IPS-20b (cell line): ENCODE measurements at regions not wholly inside any gene's neighbourhood (a gene's known extent, or its start where the extent isn't known, plus 50 kb on each side); places are given as distances from the start of the nearest gene placed in this dataset.

Source experiments
- H3K27ac ChIP-seq: one replicate; pipeline ENCODE4 v1.5.1; 2013; ENCODE audit warnings: low read length
- H3K27me3 ChIP-seq: 2 replicates; pipeline ENCODE4 v1.6.1; 2013; ENCODE audit warnings: mild to moderate bottlenecking, low read length, inconsistent platforms; ENCODE audit not compliant: insufficient read depth
- H3K36me3 ChIP-seq: 2 replicates; pipeline ENCODE4 v1.6.1; 2013; ENCODE audit warnings: low read depth, mild to moderate bottlenecking, inconsistent platforms, low read length, moderate library complexity; ENCODE audit not compliant: insufficient read depth
- H3K4me1 ChIP-seq: 2 replicates; pipeline ENCODE4 v1.6.1; 2013; ENCODE audit warnings: mild to moderate bottlenecking, control low read depth, inconsistent platforms, low read length, moderate library complexity; ENCODE audit not compliant: insufficient read depth
- H3K4me3 ChIP-seq: 2 replicates; pipeline ENCODE4 v1.5.1; 2013; ENCODE audit warnings: mild to moderate bottlenecking, low read length, inconsistent platforms
- H3K9ac ChIP-seq: 2 replicates; pipeline ENCODE4 v1.6.1; 2013; ENCODE audit warnings: low read depth, mild to moderate bottlenecking, inconsistent platforms, low read length, moderate library complexity
- H3K9me3 ChIP-seq: 2 replicates; pipeline ENCODE4 v1.6.1; 2013; ENCODE audit warnings: mild to moderate bottlenecking, low read depth, low read length, inconsistent platforms; ENCODE audit not compliant: insufficient read depth

DNA sequence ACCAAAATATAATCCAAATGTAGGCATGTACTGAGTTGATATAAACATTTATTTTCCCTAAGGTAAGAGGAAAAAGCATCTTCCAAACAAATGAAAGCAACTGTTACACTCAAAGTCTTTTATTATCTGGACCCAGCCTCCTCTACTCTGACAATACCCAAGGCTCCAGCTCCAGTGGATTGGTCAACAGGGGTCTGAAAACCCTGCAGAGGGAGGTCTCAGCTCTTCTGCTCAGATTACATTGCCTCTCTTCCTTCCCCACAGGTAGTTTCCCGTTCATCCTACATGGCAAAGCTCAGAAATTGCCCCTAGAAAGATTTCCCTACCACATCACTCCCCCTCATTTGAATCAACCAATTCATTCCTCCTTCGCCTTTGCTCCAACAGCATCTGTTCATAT lies 457.0 kb downstream of the METTL4 start:
- no peak overlapping the region for H3K4me3 ChIP-seq
- peaks cover 10% of the 10 kb centered on the region; the same call in 1 of the 2 replicates for H3K4me1 ChIP-seq
- H3K27ac ChIP-seq, result no peak overlapping the region
- H3K36me3 ChIP-seq, result no peaks in the 10 kb centered on the region
- H3K9me3 ChIP-seq, result no peaks in the 10 kb centered on the region
- no peak overlapping the region for H3K9ac ChIP-seq
- no peaks in the 10 kb centered on the region for H3K27me3 ChIP-seq

DNA sequence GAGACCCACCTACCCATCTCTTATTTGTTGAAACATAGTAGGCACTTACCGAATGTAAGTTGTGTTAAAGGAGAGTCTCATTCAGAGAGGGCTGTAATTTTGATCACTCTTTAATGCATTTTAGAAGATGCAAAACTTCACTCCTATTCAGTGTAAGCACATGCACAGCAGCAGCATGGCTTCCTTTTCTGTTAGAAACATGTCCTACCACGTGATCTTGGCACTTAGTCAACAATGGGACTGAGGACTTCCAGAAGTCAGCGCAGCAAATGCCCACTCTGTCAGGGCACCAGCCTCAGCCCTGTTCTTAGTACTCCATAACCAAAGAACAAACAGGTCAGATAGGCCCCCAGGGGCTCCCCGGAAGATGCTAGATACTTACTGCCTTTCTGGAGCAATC lies 456.5 kb downstream of the METTL4 start:
- Histone ChIP-seq H3K27me3 (no peaks in the 10 kb centered on the region), H3K27ac (no peak overlapping the region), H3K9ac (no peak overlapping the region), H3K9me3 (no peaks in the 10 kb centered on the region), H3K36me3 (no peaks in the 10 kb centered on the region), H3K4me3 (no peak overlapping the region), H3K4me1 (peaks cover 10% of the 10 kb centered on the region; the same call in 1 of the 2 replicates)

DNA sequence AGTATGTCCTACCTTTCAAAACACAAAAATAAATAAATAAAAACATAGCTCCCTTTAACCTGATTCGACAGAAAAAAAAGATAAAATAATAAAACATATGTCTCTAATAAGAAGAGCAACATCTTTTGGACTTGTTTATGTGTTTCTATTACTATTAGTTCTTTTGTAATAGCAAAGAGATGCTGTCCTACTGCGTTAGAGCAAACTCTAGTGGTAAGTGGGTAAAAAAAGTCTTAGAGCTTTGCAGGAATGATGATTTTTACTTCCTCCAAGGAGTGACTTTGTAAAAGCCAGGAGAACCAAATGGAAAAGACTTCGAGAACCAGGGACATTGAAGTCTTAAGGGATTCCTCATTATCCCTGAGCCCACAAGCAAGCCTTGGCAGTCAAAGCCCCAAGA lies 450.1 kb downstream of the METTL4 start:
- Histone ChIP-seq H3K27me3 (no peaks in the 10 kb centered on the region), H3K9ac (no peak overlapping the region), H3K4me1 (no peaks in the 10 kb centered on the region), H3K36me3 (no peaks in the 10 kb centered on the region), H3K9me3 (no peaks in the 10 kb centered on the region), H3K27ac (no peak overlapping the region), H3K4me3 (no peak overlapping the region)

DNA sequence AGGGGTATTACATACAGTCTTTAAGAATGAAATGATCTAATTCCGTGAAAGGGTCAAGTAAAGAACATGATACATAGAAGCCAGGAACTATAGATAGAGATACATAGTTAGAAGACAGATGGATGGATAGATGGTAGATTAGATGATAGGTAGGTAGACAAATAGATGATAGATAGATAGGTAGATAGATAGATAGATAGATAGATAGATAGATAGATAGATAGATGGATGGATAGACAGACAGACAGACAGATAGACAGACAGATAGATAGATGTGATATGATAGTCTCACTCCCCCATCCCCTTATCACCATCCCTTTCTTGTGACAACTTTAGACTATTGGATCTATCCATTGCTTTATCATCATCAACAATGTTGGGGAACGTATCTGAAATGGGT lies 448.2 kb downstream of the METTL4 start:
- H3K27ac ChIP-seq, result no peak overlapping the region

DNA sequence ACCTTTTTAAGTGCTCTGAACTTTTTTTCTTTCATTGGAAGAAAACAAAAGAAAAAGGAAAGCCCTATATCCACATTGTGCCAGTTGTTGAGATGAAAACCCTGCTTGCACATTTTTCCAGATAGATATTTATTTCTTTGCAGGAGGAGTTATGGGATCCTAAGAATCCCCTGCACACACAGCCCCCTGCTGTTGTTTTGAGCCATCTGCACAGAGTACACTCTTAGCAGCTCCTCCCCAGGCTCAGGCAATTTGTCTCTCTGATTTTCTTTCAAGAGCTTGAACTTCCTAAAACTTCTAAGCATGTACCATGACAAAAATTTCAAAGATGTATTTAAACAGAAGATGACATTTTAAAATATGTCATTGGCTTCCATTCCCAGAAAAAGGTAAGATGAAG lies 436.9 kb downstream of the METTL4 start:
- Histone ChIP-seq H3K9me3 (no peaks in the 10 kb centered on the region), H3K4me1 (no peaks in the 10 kb centered on the region), H3K36me3 (no peaks in the 10 kb centered on the region), H3K27ac (no peak overlapping the region), H3K4me3 (no peak overlapping the region), H3K9ac (no peak overlapping the region), H3K27me3 (no peaks in the 10 kb centered on the region)

More for the DNA sequence above, 448.2 kb downstream of the METTL4 start:
- Histone ChIP-seq H3K4me3 (no peak overlapping the region), H3K9me3 (no peaks in the 10 kb centered on the region), H3K36me3 (no peaks in the 10 kb centered on the region), H3K4me1 (no peaks in the 10 kb centered on the region), H3K9ac (no peak overlapping the region), H3K27me3 (no peaks in the 10 kb centered on the region)

DNA sequence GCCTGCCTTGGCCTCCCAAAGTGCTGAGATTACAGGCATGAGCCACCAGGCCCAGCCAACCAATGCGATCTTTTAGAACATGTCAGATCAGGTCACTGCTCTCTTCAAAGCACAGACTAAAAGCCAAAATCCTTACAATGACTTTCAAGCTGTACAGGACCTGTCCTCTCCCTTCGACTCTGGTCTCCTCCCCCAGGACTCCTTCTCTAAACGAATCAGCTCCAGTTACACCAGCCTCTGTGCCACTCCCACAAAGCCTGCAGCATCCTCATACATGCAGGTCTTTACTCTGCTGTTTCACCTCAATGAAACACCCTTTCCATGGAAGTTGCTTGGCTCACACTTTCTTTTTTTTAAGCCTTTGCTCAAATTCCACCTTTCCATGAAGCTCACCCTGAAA lies 436.0 kb downstream of the METTL4 start:
- no peak overlapping the region for H3K9ac ChIP-seq
- no peaks in the 10 kb centered on the region for H3K36me3 ChIP-seq
- H3K4me1 ChIP-seq, result no peaks in the 10 kb centered on the region
- H3K27ac ChIP-seq, result no peak overlapping the region
- no peaks in the 10 kb centered on the region for H3K27me3 ChIP-seq
- H3K9me3 ChIP-seq, result no peaks in the 10 kb centered on the region
- H3K4me3 ChIP-seq, result no peak overlapping the region

DNA sequence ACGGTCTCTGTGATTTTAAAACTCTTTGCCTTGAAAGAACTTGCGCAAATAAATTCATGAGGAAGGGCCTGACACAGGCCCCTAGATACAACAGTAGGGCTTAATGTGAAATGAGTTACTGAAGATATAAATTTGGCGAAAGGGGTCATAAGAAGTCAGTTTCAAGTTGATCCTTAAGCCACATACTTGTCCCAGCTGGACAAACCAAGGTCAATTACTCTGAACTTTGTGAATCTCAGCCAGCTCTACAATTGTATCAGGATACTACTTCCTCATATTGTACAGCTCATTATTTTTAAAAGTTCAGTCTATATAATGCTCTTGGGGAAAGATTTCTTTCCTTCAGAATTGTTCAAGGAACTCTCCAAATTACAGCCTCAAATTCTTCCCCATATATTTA lies 432.8 kb downstream of the METTL4 start:
- Histone ChIP-seq H3K9me3 (no peaks in the 10 kb centered on the region), H3K27ac (no peak overlapping the region)

DNA sequence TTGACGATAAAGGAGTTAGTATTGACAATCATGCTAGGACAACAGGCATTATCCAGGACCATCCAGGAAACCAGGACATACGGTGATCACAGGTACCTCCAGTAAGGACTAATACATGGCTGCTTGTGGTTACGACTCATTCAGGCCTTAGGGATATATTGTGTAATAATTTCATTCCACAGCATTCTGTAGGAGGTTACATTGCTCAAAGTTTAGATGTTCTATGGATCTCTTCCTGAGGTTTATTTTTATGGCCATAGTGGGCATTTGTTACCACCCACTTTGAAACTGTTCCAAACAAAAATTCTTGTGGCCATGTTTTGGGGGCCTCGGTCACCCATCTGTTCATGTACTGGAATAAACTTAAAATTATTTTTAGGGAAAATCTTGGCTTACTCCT lies 431.6 kb downstream of the METTL4 start:
- H3K27me3 ChIP-seq, result no peaks in the 10 kb centered on the region
- no peaks in the 10 kb centered on the region for H3K4me1 ChIP-seq
- no peaks in the 10 kb centered on the region for H3K36me3 ChIP-seq
- no peak overlapping the region for H3K9ac ChIP-seq
- no peaks in the 10 kb centered on the region for H3K9me3 ChIP-seq
- no peak overlapping the region for H3K27ac ChIP-seq
- no peak overlapping the region for H3K4me3 ChIP-seq

More for the DNA sequence above, 432.8 kb downstream of the METTL4 start:
- Histone ChIP-seq H3K4me3 (no peak overlapping the region), H3K36me3 (no peaks in the 10 kb centered on the region), H3K27me3 (no peaks in the 10 kb centered on the region), H3K4me1 (no peaks in the 10 kb centered on the region), H3K9ac (no peak overlapping the region)

DNA sequence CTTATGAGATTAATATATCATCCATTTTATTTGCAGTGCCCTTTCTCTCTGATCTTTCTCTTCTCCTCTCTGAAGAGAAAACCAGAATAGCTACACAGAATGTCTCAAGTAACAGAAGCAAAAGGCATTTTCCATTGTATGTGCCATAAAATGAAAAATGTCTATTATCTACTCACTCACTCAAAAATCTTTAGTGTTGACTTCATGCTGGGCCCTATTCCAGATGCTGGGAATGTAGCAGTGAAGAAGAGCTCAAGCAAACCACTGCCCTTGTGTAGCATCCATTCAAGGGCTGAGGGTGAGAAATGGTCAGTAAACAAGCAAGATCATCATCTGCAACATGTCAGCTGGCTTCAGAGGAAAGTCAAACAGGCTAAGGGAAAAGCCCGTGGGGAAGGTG lies 427.7 kb downstream of the METTL4 start:
- Histone ChIP-seq H3K9me3 (no peaks in the 10 kb centered on the region), H3K4me3 (no peak overlapping the region), H3K27ac (no peak overlapping the region), H3K27me3 (no peaks in the 10 kb centered on the region), H3K4me1 (no peaks in the 10 kb centered on the region), H3K36me3 (no peaks in the 10 kb centered on the region), H3K9ac (no peak overlapping the region)

DNA sequence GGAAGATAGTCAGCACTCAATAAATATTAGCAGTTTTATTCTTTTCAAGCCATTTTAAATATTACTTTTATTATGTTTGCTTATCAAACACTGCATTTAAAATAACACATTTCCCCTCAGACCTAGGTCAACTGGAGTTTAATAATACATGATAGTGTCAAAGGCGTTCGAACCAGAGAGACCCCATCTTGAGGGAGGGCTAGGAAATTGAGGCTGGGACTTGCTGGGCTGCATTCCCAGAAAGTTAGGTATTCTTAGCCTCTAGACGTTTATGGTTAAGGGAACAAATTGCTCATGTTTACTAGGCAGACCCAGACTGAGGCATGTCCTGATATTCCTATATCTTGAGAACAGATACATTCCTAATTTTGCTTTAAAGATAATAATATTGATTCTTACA lies 426.5 kb downstream of the METTL4 start:
- no peaks in the 10 kb centered on the region for H3K36me3 ChIP-seq
- H3K4me1 ChIP-seq, result no peaks in the 10 kb centered on the region
- H3K27ac ChIP-seq, result no peak overlapping the region
- H3K4me3 ChIP-seq, result no peak overlapping the region
- H3K27me3 ChIP-seq, result no peaks in the 10 kb centered on the region
- H3K9me3 ChIP-seq, result no peaks in the 10 kb centered on the region
- H3K9ac ChIP-seq, result no peak overlapping the region

DNA sequence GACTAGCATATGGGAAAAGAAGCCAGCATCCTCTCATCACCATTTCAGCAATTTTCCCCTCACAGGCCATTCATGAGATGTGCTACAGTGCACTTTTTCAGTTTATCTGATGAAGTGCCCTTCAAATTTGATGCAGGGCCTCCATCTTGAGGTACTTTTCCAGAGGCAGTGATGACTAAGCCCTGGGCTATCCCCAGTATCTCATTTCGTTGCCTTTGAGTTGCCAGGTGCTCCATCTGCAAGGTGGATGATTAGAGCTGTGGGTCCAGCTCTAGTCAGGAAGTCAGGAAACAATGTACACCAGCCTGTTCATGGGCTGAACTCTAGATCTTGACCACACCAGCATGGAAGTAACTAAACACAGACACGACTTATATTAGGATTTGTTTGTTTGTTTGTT lies 425.2 kb downstream of the METTL4 start:
- Histone ChIP-seq H3K9me3 (no peaks in the 10 kb centered on the region), H3K36me3 (no peaks in the 10 kb centered on the region), H3K9ac (no peak overlapping the region), H3K27me3 (no peaks in the 10 kb centered on the region), H3K4me1 (no peaks in the 10 kb centered on the region), H3K27ac (no peak overlapping the region), H3K4me3 (no peak overlapping the region)

DNA sequence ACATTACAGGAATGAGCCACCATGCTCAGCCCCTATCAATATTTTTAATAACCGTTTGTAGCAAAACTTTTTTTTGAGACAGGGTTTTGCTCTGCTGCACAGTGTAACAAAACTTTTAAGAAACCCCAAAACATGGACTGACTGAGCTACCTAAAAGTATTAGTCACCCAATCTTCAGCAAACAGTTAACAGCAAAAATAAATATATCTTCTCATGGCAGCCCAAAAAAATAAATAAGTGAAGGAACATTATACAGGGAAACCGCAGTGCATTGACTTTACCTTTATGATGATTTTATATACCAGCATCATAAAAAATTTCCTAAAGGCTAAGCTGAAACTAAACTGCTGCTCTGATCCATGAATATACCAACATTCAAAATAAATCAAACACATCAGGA lies 424.6 kb downstream of the METTL4 start:
- Histone ChIP-seq H3K4me3 (no peak overlapping the region), H3K27ac (no peak overlapping the region), H3K27me3 (no peaks in the 10 kb centered on the region), H3K36me3 (no peaks in the 10 kb centered on the region), H3K9me3 (no peaks in the 10 kb centered on the region), H3K4me1 (no peaks in the 10 kb centered on the region), H3K9ac (no peak overlapping the region)
